HL-60 (cell line): ENCODE measurements at regions not wholly inside any gene's neighbourhood (a gene's known extent, or its start where the extent isn't known, plus 50 kb on each side); places are given as distances from the start of the nearest gene placed in this dataset.

Source experiments
- DNase-seq, 2 experiments: peaks; one replicate each; pipeline ENCODE4 v3.0.0-alpha.2; 2010 to 2020; ENCODE audit warnings: low read depth in 1 of 2, low spot score in 1 of 2
- H3K27ac ChIP-seq: fragments of 250-450 bp; sonication (Bioruptor Pico); replicated peaks from 2 replicates; pipeline ENCODE4 v1.5.1; 2020; ENCODE audit warnings: mild to moderate bottlenecking, moderate library complexity
- H3K27me3 ChIP-seq: fragments of 250-450 bp; sonication (Bioruptor Pico); 2 replicates; pipeline ENCODE4 v1.5.1; 2021; ENCODE audit warnings: mild to moderate bottlenecking, moderate library complexity; ENCODE audit not compliant: insufficient read depth, poor library complexity, severe bottlenecking
- H3K4me3 ChIP-seq: replicated peaks from 2 replicates; pipeline ENCODE4 v1.5.1; 2011; ENCODE audit warnings: mild to moderate bottlenecking, control low read depth, low read length; ENCODE audit not compliant: insufficient read depth
- GABPA ChIP-seq: IDR thresholded peaks from 2 replicates; pipeline ENCODE4 v1.6.1; 2012; ENCODE audit warnings: low read depth
- POLR2AphosphoS5 ChIP-seq: IDR thresholded peaks from 2 replicates; pipeline ENCODE4 v1.6.1; 2012; ENCODE audit warnings: low read depth
- SPI1 ChIP-seq: IDR thresholded peaks from 2 replicates; pipeline ENCODE4 v1.6.1; 2012; ENCODE audit warnings: low read depth, mild to moderate bottlenecking, borderline replicate concordance
- TF ChIP-seq, protein P1 (sequence below): IDR thresholded peaks from one replicate; pipeline ENCODE4 v1.5.1; 2011; ENCODE audit warnings: low read length, control low read depth, inconsistent platforms; ENCODE audit not compliant: insufficient read depth
- TF ChIP-seq, protein P2 (sequence below): IDR thresholded peaks from 2 replicates; pipeline ENCODE4 v1.6.1; 2012; ENCODE audit warnings: low read depth; ENCODE audit not compliant: insufficient replicate concordance

DNA sequence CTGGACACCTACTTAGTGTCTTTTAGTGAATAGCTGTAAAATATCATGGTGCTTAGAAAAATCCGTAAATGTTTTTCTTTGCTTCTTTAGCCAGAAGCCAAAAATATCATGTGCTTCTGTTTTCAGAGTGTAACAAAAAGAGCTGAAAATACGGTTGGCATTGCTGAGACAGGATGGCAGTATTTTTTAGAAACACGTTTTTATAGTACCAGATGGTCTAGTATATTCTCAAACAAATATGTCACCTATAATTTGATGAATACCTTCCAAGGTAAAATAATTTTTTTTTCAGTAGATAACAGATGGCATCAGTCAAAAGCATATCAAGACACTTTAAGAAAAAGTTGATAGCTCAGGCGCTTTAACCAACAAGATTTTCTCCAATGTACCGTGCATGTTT is 326.6 kb downstream of the PHF14 start:
- TF ChIP-seq, protein P1, sequence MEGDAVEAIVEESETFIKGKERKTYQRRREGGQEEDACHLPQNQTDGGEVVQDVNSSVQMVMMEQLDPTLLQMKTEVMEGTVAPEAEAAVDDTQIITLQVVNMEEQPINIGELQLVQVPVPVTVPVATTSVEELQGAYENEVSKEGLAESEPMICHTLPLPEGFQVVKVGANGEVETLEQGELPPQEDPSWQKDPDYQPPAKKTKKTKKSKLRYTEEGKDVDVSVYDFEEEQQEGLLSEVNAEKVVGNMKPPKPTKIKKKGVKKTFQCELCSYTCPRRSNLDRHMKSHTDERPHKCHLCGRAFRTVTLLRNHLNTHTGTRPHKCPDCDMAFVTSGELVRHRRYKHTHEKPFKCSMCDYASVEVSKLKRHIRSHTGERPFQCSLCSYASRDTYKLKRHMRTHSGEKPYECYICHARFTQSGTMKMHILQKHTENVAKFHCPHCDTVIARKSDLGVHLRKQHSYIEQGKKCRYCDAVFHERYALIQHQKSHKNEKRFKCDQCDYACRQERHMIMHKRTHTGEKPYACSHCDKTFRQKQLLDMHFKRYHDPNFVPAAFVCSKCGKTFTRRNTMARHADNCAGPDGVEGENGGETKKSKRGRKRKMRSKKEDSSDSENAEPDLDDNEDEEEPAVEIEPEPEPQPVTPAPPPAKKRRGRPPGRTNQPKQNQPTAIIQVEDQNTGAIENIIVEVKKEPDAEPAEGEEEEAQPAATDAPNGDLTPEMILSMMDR, result no peak
- TF ChIP-seq, protein P2, sequence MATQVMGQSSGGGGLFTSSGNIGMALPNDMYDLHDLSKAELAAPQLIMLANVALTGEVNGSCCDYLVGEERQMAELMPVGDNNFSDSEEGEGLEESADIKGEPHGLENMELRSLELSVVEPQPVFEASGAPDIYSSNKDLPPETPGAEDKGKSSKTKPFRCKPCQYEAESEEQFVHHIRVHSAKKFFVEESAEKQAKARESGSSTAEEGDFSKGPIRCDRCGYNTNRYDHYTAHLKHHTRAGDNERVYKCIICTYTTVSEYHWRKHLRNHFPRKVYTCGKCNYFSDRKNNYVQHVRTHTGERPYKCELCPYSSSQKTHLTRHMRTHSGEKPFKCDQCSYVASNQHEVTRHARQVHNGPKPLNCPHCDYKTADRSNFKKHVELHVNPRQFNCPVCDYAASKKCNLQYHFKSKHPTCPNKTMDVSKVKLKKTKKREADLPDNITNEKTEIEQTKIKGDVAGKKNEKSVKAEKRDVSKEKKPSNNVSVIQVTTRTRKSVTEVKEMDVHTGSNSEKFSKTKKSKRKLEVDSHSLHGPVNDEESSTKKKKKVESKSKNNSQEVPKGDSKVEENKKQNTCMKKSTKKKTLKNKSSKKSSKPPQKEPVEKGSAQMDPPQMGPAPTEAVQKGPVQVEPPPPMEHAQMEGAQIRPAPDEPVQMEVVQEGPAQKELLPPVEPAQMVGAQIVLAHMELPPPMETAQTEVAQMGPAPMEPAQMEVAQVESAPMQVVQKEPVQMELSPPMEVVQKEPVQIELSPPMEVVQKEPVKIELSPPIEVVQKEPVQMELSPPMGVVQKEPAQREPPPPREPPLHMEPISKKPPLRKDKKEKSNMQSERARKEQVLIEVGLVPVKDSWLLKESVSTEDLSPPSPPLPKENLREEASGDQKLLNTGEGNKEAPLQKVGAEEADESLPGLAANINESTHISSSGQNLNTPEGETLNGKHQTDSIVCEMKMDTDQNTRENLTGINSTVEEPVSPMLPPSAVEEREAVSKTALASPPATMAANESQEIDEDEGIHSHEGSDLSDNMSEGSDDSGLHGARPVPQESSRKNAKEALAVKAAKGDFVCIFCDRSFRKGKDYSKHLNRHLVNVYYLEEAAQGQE, result no peak
- no peak for TF ChIP-seq SPI1
- TF ChIP-seq POLR2AphosphoS5, result no peak
- TF ChIP-seq GABPA, result no peak
- Histone ChIP-seq H3K27ac (no peak overlapping the region), H3K4me3 (no peak overlapping the region), H3K27me3 (no peaks in the 10 kb centered on the region)
- DNase-seq, result no peak

DNA sequence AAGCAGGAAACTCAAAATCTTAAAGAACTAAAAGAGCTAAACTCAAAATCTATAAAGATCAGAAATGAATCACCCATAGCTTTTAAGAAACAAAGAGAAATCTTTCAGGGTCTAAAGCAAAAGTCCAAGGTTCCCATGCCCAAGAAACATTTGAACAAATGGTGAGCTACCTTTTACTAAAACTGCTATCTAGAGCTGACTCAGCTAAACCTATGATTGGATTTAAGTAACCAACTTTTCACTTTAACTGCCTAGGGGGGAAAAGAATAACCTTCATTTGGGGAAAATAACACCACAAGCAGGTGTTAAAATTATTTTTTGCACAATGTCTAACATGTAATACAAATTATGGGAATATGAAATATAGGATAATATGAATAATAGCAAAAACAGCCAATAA is 328.4 kb downstream of the PHF14 start:
- no peak for DNase-seq
- no peak overlapping the region for H3K4me3 ChIP-seq
- TF ChIP-seq, protein P2, result no peak
- TF ChIP-seq GABPA (no peak), POLR2AphosphoS5 (no peak), SPI1 (no peak)
- TF ChIP-seq, protein P1, result no peak
- no peak overlapping the region for H3K27ac ChIP-seq
- H3K27me3 ChIP-seq, result no peaks in the 10 kb centered on the region

- Histone ChIP-seq H3K27me3 (no peaks in the 10 kb centered on the region), H3K27ac (no peak overlapping the region), H3K4me3 (no peak overlapping the region)
- no peak for DNase-seq
- TF ChIP-seq SPI1, result no peak
- TF ChIP-seq, protein P1, result no peak
These were observed 340.1 kb downstream of the PHF14 start for GRCh38 chr7:11313801-11314200.

DNA sequence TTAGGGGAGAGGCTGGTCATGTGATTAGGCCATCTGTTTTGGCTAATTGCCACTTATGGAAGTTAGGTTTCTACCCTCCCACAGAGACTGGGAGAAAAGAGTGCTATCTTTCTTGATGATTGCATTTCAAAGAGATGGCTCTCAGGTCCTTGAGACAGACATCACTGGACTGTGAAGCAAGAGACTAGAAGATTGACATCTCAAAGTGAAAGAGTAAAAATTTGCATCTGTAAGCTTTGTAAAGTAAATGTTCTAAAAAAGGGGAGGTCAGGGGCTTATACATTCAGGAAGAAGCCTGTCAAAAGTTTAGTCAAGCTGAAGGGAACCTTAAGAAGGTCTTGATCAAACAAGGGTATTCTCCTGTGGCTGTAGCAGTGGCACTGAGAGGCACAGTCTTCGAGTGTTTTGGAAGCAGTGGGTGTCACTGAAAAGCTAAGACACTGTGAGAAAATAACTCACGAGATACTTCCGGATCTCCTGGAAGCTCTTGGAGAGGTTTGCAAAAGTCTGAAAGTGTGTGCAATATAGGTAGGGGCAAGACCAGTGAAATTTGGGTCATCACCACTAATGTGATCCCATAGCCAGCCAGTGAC is 342.1 kb downstream of the PHF14 start:
- Histone ChIP-seq H3K27me3 (no peaks in the 10 kb centered on the region), H3K4me3 (no peak overlapping the region), H3K27ac (no peak overlapping the region)
- TF ChIP-seq, protein P2, result no peak
- TF ChIP-seq, protein P1, result no peak
- TF ChIP-seq GABPA, result no peak
- no peak for TF ChIP-seq SPI1
- TF ChIP-seq POLR2AphosphoS5, result no peak
- DNase-seq, result no peak
